Fibroblast of skin of back (primary cell): ENCODE measurements at regions not wholly inside any gene's neighbourhood (a gene's known extent, or its start where the extent isn't known, plus 50 kb on each side); places are given as distances from the start of the nearest gene placed in this dataset.

Source experiments
- DNase-seq: peaks from one replicate; pipeline ENCODE4 v3.0.0-alpha.2; 2013

- DNase-seq, result no peak
These were observed 108.2 kb upstream of the ATF7IP start for GRCh38 chr12:14257303-14257733.

GRCh38 chr12:14257734-14258574, 107.5 kb upstream of the ATF7IP start:
- DNase-seq, result peak; percentile 99

- peak; percentile 11 for DNase-seq
These were observed 106.9 kb upstream of the ATF7IP start for GRCh38 chr12:14258575-14258940.

GRCh38 chr12:14259481-14260010, 105.9 kb upstream of the ATF7IP start:
- no peak for DNase-seq

- DNase-seq, result peak; percentile 95
These were observed 105.2 kb upstream of the ATF7IP start for GRCh38 chr12:14260011-14260993.

GRCh38 chr12:14261096-14261495, 104.4 kb upstream of the ATF7IP start:
- DNase-seq, result no peak

- DNase-seq, result peak; percentile 19
These were observed 103.6 kb upstream of the ATF7IP start for GRCh38 chr12:14261861-14262260.

GRCh38 chr12:14262771-14263511, 102.5 kb upstream of the ATF7IP start:
- DNase-seq, result no peak

GRCh38 chr12:14263742-14264141, 101.7 kb upstream of the ATF7IP start:
- DNase-seq, result no peak

- DNase-seq, result peak; percentile 46
These were observed 101.2 kb upstream of the ATF7IP start for GRCh38 chr12:14264316-14264715.

- peak; percentile 18 for DNase-seq
These were observed 100.7 kb upstream of the ATF7IP start for GRCh38 chr12:14264778-14265177.

- no peak for DNase-seq
These were observed 97.4 kb upstream of the ATF7IP start for GRCh38 chr12:14268120-14268515.

GRCh38 chr12:14270392-14270791, 95.1 kb upstream of the ATF7IP start:
- DNase-seq, result no peak

GRCh38 chr12:14272956-14273912, 92.2 kb upstream of the ATF7IP start:
- no peak for DNase-seq

- DNase-seq, result peak; percentile 53
These were observed 91.6 kb upstream of the ATF7IP start for GRCh38 chr12:14273913-14274311.

GRCh38 chr12:14275111-14275510, 90.4 kb upstream of the ATF7IP start:
- no peak for DNase-seq

GRCh38 chr12:14275886-14276285, 89.6 kb upstream of the ATF7IP start:
- DNase-seq, result no peak

GRCh38 chr12:14278294-14278953, 87.1 kb upstream of the ATF7IP start:
- no peak for DNase-seq

- no peak for DNase-seq
These were observed 85.6 kb upstream of the ATF7IP start for GRCh38 chr12:14279845-14280244.

GRCh38 chr12:14280921-14281320, 84.6 kb upstream of the ATF7IP start:
- no peak for DNase-seq

GRCh38 chr12:14281539-14281938, 83.9 kb upstream of the ATF7IP start:
- DNase-seq, result no peak
